ENCODE measurements at regions not wholly inside any gene's neighbourhood (a gene's known extent, or its start where the extent isn't known, plus 50 kb on each side); places are given as distances from the start of the nearest gene placed in this dataset.

- ATAC-seq (no peak), DNase-seq (no peak)
- Histone ChIP-seq H3K4me1 (peaks cover 9% of the 10 kb centered on the region), H3K27ac (no peak overlapping the region), H3K9me3 (no peaks in the 10 kb centered on the region), H3K4me3 (no peak overlapping the region), H3K27me3 (ENCODE audit: low read depth) (no peaks in the 10 kb centered on the region), H3K36me3 (no peaks in the 10 kb centered on the region)
- intact Hi-C loops (cut with DNase I) = no loop called here
- no peak for TF ChIP-seq CTCF (IDR thresholded peaks at IDR 0.05)
Measured at GRCh38 chr12:92464911-92465310, 237.9 kb upstream of the PLEKHG7 start.

GRCh38 chr12:92463171-92463570, 239.6 kb upstream of the PLEKHG7 start:
- no peak overlapping the region for H3K4me3 ChIP-seq
- intact Hi-C loops (cut with DNase I) = no loop called here
- DNase-seq (no peak), ATAC-seq (no peak)
- H3K27me3 ChIP-seq (ENCODE audit: low read depth) = no peaks in the 10 kb centered on the region
- no peaks in the 10 kb centered on the region for H3K9me3 ChIP-seq
- peaks cover 9% of the 10 kb centered on the region for H3K4me1 ChIP-seq
- H3K27ac ChIP-seq = no peak overlapping the region
- H3K36me3 ChIP-seq = no peaks in the 10 kb centered on the region
- no peak for TF ChIP-seq CTCF (IDR thresholded peaks at IDR 0.05)

- intact Hi-C loops (cut with DNase I) = no loop called here
- ATAC-seq (no peak), DNase-seq (no peak)
- peaks cover 9% of the 10 kb centered on the region for H3K4me1 ChIP-seq
- H3K9me3 ChIP-seq = no peaks in the 10 kb centered on the region
- H3K36me3 ChIP-seq = no peaks in the 10 kb centered on the region
- H3K27me3 ChIP-seq (ENCODE audit: low read depth) = no peaks in the 10 kb centered on the region
- TF ChIP-seq CTCF (IDR thresholded peaks at IDR 0.05) = no peak
- peak overlapping the region; percentile 2 for H3K27ac ChIP-seq
- H3K4me3 ChIP-seq = no peak overlapping the region
Measured at GRCh38 chr12:92462527-92462926, 240.3 kb upstream of the PLEKHG7 start.

- H3K4me1 ChIP-seq = peaks cover 9% of the 10 kb centered on the region
- intact Hi-C loops (cut with DNase I) = no loop called here
- H3K9me3 ChIP-seq = no peaks in the 10 kb centered on the region
- H3K4me3 ChIP-seq = no peak overlapping the region
- no peaks in the 10 kb centered on the region for H3K36me3 ChIP-seq
- ATAC-seq (peak; percentile 70 to 79), DNase-seq (no peak)
- H3K27me3 ChIP-seq (ENCODE audit: low read depth) = no peaks in the 10 kb centered on the region
- TF ChIP-seq CTCF (IDR thresholded peaks at IDR 0.05) = no peak
- peak overlapping the region; percentile 2 for H3K27ac ChIP-seq
Measured at GRCh38 chr12:92462049-92462448, 240.7 kb upstream of the PLEKHG7 start.

DNA sequence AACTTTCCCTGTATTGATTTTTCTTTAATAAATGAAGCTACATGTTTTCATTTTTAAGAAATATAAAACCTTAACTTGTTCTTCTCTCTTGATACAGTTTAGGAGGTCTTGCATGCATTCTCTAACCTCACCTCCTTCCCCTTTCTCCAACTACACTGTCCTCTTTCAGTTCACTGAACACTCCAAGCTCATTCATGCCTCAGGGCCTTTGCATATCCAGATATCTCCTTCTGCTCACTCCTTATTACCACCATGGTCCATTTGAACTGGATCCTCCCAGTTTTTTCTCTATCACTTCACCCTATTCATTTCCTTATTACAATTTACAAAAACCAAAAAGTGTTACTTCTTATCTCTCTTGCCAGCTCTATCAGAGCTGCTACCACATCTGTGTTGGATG, 242.9 kb upstream of the PLEKHG7 start:
- Histone ChIP-seq H3K27ac (no peak overlapping the region), H3K27me3 (ENCODE audit: low read depth) (no peaks in the 10 kb centered on the region), H3K36me3 (no peaks in the 10 kb centered on the region), H3K4me3 (no peak overlapping the region), H3K4me1 (peaks cover 9% of the 10 kb centered on the region), H3K9me3 (no peaks in the 10 kb centered on the region)
- intact Hi-C loops (cut with DNase I) = no loop called here
- TF ChIP-seq CTCF (IDR thresholded peaks at IDR 0.05) = no peak
- ATAC-seq = no peak
- DNase-seq = no peak

DNA sequence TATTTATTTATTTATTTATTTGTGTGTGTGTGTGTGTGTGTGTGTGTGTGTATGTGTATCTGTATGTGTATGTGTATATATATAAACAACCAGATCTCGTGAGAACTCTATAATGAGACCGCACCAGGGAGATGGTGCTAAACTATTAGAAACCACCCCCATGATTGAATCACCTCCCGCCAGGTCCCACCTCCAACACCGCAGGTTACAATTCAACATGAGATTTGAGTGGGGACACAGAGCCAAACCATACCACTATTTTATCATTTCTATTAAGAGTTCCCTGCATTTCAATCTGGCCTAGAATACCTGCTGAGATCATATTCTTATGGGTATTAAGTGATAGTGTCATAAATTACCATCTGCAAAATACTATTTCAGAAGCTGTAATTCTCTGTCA, 243.8 kb upstream of the PLEKHG7 start:
- TF ChIP-seq CTCF (IDR thresholded peaks at IDR 0.05) = no peak
- Histone ChIP-seq H3K36me3 (no peaks in the 10 kb centered on the region), H3K27ac (no peak overlapping the region), H3K27me3 (ENCODE audit: low read depth) (no peaks in the 10 kb centered on the region), H3K9me3 (no peaks in the 10 kb centered on the region), H3K4me1 (peaks cover 9% of the 10 kb centered on the region), H3K4me3 (no peak overlapping the region)
- no peak for ATAC-seq
- intact Hi-C loops (cut with DNase I) = no loop called here
- DNase-seq = no peak

Measured in lower lobe of right lung (tissue), 2 donors.